H9 (cell line): ENCODE measurements at regions not wholly inside any gene's neighbourhood (a gene's known extent, or its start where the extent isn't known, plus 50 kb on each side); places are given as distances from the start of the nearest gene placed in this dataset.

ENCODE experiments used
- DNase-seq: peaks from one replicate; pipeline ENCODE4 v3.0.0-alpha.2; 2017
- H2AFZ ChIP-seq: one replicate; pipeline ENCODE4 v1.6.1; 2013; ENCODE audit warnings: mild to moderate bottlenecking, low read length, control low read depth, moderate library complexity
- H2AK5ac ChIP-seq: 2 replicates; pipeline ENCODE4 v1.6.1; 2013; ENCODE audit warnings: low read length, control low read depth, mixed read lengths; ENCODE audit not compliant: insufficient read length
- H2BK120ac ChIP-seq: one replicate; pipeline ENCODE4 v1.6.1; 2013; ENCODE audit warnings: low read depth, mild to moderate bottlenecking, low read length, control low read depth, inconsistent platforms; ENCODE audit not compliant: poor library complexity, severe bottlenecking
- H2BK12ac ChIP-seq: 2 replicates; pipeline ENCODE4 v1.6.1; 2013; ENCODE audit warnings: low read length, control low read depth, mixed read lengths, low read depth; ENCODE audit not compliant: insufficient read length
- H2BK15ac ChIP-seq: 2 replicates; pipeline ENCODE4 v1.6.1; 2013; ENCODE audit warnings: low read depth, low read length, control low read depth
- H2BK20ac ChIP-seq: one replicate; pipeline ENCODE4 v1.6.1; 2013; ENCODE audit warnings: low read depth, mild to moderate bottlenecking, low read length, control low read depth, inconsistent platforms; ENCODE audit not compliant: poor library complexity, severe bottlenecking
- H2BK5ac ChIP-seq: 2 replicates; pipeline ENCODE4 v1.6.1; 2013; ENCODE audit warnings: low read length, control low read depth, mixed read lengths; ENCODE audit not compliant: insufficient read length
- H3K14ac ChIP-seq: 2 replicates; pipeline ENCODE4 v1.6.1; 2013; ENCODE audit warnings: low read length, control low read depth; ENCODE audit not compliant: insufficient read depth
- H3K18ac ChIP-seq: 2 replicates; pipeline ENCODE4 v1.6.1; 2013; ENCODE audit warnings: low read depth, mild to moderate bottlenecking, mixed read lengths, low read length, control low read depth; ENCODE audit not compliant: insufficient read length
- H3K23ac ChIP-seq: 2 replicates; pipeline ENCODE4 v1.6.1; 2013; ENCODE audit warnings: low read length, control low read depth, mixed read lengths, low read depth; ENCODE audit not compliant: insufficient read length
- H3K23me2 ChIP-seq: 2 replicates; pipeline ENCODE4 v1.6.1; 2013; ENCODE audit warnings: low read depth, mild to moderate bottlenecking, mixed read lengths, low read length, control low read depth; ENCODE audit not compliant: insufficient read length, poor library complexity, severe bottlenecking
- H3K27ac ChIP-seq: 2 replicates; pipeline ENCODE4 v1.5.1; 2013; ENCODE audit warnings: low read length, control low read depth, mixed read lengths, low read depth; ENCODE audit not compliant: insufficient read length
- H3K27me3 ChIP-seq: 2 replicates; pipeline ENCODE4 v1.6.1; 2013; ENCODE audit warnings: low read length, control low read depth, inconsistent platforms; ENCODE audit not compliant: insufficient read depth
- H3K4ac ChIP-seq: 2 replicates; pipeline ENCODE4 v1.6.1; 2013; ENCODE audit warnings: low read depth, mild to moderate bottlenecking, control low read depth, inconsistent platforms, low read length, moderate library complexity
- H3K4me1 ChIP-seq: 2 replicates; pipeline ENCODE4 v1.6.1; 2013; ENCODE audit warnings: low read length, control low read depth, inconsistent platforms; ENCODE audit not compliant: insufficient read depth
- H3K4me2 ChIP-seq: 2 replicates; pipeline ENCODE4 v1.6.1; 2013; ENCODE audit warnings: low read length, control low read depth, mixed read lengths; ENCODE audit not compliant: insufficient read length, insufficient read depth
- H3K56ac ChIP-seq: 2 replicates; pipeline ENCODE4 v1.6.1; 2013; ENCODE audit warnings: low read depth, mild to moderate bottlenecking, mixed read lengths, low read length, control low read depth; ENCODE audit not compliant: insufficient read length
- H3K79me1 ChIP-seq: 2 replicates; pipeline ENCODE4 v1.6.1; 2013; ENCODE audit warnings: low read depth, mild to moderate bottlenecking, moderate library complexity, low read length, control low read depth, inconsistent platforms; ENCODE audit not compliant: insufficient read depth, poor library complexity, severe bottlenecking
- H3K79me2 ChIP-seq: 2 replicates; pipeline ENCODE4 v1.6.1; 2013; ENCODE audit warnings: low read length, control low read depth, inconsistent platforms; ENCODE audit not compliant: insufficient read depth
- H3K9ac ChIP-seq: 2 replicates; pipeline ENCODE4 v1.6.1; 2013; ENCODE audit warnings: low read length, control low read depth, mixed read lengths; ENCODE audit not compliant: insufficient read length; ENCODE audit errors: extremely low read depth
- H3K9me3 ChIP-seq: one replicate; pipeline ENCODE4 v1.6.1; 2013; ENCODE audit warnings: low read depth, low read length, inconsistent platforms; ENCODE audit not compliant: control insufficient read depth
- H3T11ph ChIP-seq: one replicate; pipeline ENCODE4 v1.6.1; 2013; ENCODE audit warnings: mild to moderate bottlenecking, low read length, control low read depth, inconsistent platforms
- H4K20me1 ChIP-seq: one replicate; pipeline ENCODE4 v1.6.1; 2013; ENCODE audit not compliant: control insufficient read depth, insufficient read length, insufficient read depth
- H4K5ac ChIP-seq: 2 replicates; pipeline ENCODE4 v1.6.1; 2013; ENCODE audit warnings: low read depth, mild to moderate bottlenecking, mixed read lengths, low read length, control low read depth; ENCODE audit not compliant: insufficient read length
- H4K8ac ChIP-seq: replicated peaks from 2 replicates; pipeline ENCODE4 v1.6.1; 2013; ENCODE audit warnings: low read length, control low read depth, mixed read lengths, low read depth; ENCODE audit not compliant: insufficient read length
- H4K91ac ChIP-seq: 2 replicates; pipeline ENCODE4 v1.6.1; 2013; ENCODE audit warnings: low read depth, mild to moderate bottlenecking, moderate library complexity, mixed read lengths, low read length, control low read depth; ENCODE audit not compliant: insufficient read length
- H3K27ac Mint-ChIP-seq, 3 experiments: 2 replicates in 2 of 3; 3 replicates in 1 of 3; pipeline ENCODE4 v1.8.0; 2020 to 2021; ENCODE audit warnings: mixed read lengths in 3 of 3, mild to moderate bottlenecking in 1 of 3, moderate library complexity in 1 of 3
- H3K27me3 Mint-ChIP-seq: 2 replicates; pipeline ENCODE4 v1.8.0; 2021; ENCODE audit warnings: low read depth, mild to moderate bottlenecking, moderate library complexity, mixed read lengths
- H3K36me3 Mint-ChIP-seq, 3 experiments: 2 replicates in 2 of 3; 3 replicates in 1 of 3; pipeline ENCODE4 v1.8.0; 2020 to 2021; ENCODE audit warnings: low read depth in 3 of 3, mixed read lengths in 3 of 3; ENCODE audit not compliant: insufficient read depth in 1 of 3
- H3K4me1 Mint-ChIP-seq, 2 experiments: 2 replicates each; pipeline ENCODE4 v1.8.0; 2020; ENCODE audit warnings: mixed read lengths in 2 of 2
- H3K4me3 Mint-ChIP-seq, 2 experiments: 2 replicates in 1 of 2; 3 replicates in 1 of 2; pipeline ENCODE4 v1.8.0; 2020 to 2021; ENCODE audit warnings: mild to moderate bottlenecking in 2 of 2, mixed read lengths in 2 of 2, moderate library complexity in 1 of 2
- H3K9me3 Mint-ChIP-seq, 2 experiments: 2 replicates in 1 of 2; 3 replicates in 1 of 2; pipeline ENCODE4 v1.8.0; 2020; ENCODE audit warnings: mild to moderate bottlenecking in 2 of 2, mixed read lengths in 2 of 2, moderate library complexity in 1 of 2
- WGBS: extraction: QIAGEN DNeasy Blood & Tissue Kit; methylation state at CpG from one replicate; pipeline ENCODE4 v1.1.7; 2013; ENCODE audit warnings: missing lambda C conversion rate, low lambda C conversion rate, mixed read lengths; ENCODE audit not compliant: insufficient read length; ENCODE audit errors: extremely low coverage; 5-methylcytosine and 5-hydroxymethylcytosine counted together
- TF ChIP-seq, protein P1 (sequence below): fragments of 200-600 bp; sonication (generic); conservative IDR thresholded peaks from 3 replicates; pipeline ENCODE4 v1.8.0; 2021; ENCODE audit warnings: antibody characterized with exemption, mild to moderate bottlenecking

DNA sequence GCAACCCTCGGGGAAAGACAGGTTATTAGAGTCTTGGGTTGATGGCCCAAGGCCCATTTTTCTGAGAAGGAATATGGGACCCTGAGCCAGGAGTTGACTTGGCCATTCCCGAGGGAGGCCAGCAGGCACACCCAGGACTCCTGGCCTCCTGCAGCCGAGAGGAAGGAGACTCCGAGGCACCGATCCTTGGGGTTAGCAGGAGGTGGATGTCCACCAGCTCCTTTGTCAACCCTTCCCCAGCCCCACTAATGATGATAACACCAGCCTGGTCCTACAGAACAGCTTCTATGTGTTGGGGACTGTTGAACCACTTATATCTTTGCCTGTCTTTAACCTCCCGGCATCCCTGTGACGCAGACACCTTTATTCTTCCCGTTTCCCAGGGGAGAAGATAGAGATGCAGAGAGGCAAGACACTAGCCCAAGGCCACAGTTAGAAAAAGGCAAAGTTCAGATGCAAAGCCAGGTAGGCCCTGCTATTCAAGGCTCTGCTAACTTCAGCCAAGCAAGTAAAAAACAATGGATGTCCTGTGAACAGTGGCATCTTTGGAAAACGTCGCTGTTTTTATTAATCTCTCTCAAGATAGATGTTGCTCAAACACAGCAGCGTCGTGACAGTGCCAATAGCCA is 767.3 kb upstream of the TBX3 start:
- Mint-ChIP-seq H3K4me1 (peaks cover 43 to 44% of the 10 kb centered on the region in 2 experiments), H3K36me3 (no peaks in the 10 kb centered on the region), H3K27me3 (peaks cover 55% of the 10 kb centered on the region), H3K27ac (peak overlapping the region in 1 of 3 experiments; percentile 26; a peak in 2 of 7 replicates), H3K4me3 (peak overlapping the region; percentile 70 to 84), H3K9me3 (peaks cover 0 to 1% of the 10 kb centered on the region in 2 experiments; a peak in 2 of 5 replicates)
- Histone ChIP-seq H2BK12ac (no peak overlapping the region), H4K5ac (no peak overlapping the region), H3K4ac (no peak overlapping the region), H3K79me2 (no peaks in the 10 kb centered on the region), H4K20me1 (no peaks in the 10 kb centered on the region), H2BK20ac (no peak overlapping the region), H3K23me2 (peaks cover 12% of the 10 kb centered on the region), H3K18ac (no peak overlapping the region), H2AK5ac (no peak overlapping the region), H4K8ac (no peak overlapping the region), H3K9ac (no peak overlapping the region), H3K27ac (no peak overlapping the region), H3K9me3 (no peaks in the 10 kb centered on the region), H2BK15ac (no peak overlapping the region), H2AFZ (no peak overlapping the region), H3K79me1 (no peaks in the 10 kb centered on the region), H2BK5ac (no peak overlapping the region), H3K27me3 (no peaks in the 10 kb centered on the region; the same call in 1 of the 2 replicates), H3K23ac (no peak overlapping the region), H4K91ac (no peak overlapping the region), H3K4me2 (peak overlapping the region; percentile 55), H3K56ac (no peak overlapping the region), H3T11ph (no peak overlapping the region), H3K4me1 (peaks cover 10% of the 10 kb centered on the region), H3K14ac (no peak overlapping the region), H2BK120ac (no peak overlapping the region)
- TF ChIP-seq, protein P1, sequence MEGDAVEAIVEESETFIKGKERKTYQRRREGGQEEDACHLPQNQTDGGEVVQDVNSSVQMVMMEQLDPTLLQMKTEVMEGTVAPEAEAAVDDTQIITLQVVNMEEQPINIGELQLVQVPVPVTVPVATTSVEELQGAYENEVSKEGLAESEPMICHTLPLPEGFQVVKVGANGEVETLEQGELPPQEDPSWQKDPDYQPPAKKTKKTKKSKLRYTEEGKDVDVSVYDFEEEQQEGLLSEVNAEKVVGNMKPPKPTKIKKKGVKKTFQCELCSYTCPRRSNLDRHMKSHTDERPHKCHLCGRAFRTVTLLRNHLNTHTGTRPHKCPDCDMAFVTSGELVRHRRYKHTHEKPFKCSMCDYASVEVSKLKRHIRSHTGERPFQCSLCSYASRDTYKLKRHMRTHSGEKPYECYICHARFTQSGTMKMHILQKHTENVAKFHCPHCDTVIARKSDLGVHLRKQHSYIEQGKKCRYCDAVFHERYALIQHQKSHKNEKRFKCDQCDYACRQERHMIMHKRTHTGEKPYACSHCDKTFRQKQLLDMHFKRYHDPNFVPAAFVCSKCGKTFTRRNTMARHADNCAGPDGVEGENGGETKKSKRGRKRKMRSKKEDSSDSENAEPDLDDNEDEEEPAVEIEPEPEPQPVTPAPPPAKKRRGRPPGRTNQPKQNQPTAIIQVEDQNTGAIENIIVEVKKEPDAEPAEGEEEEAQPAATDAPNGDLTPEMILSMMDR, result no peak
- no CpG with 5 or more reads among the region's 12 CpGs for WGBS
- DNase-seq, result no peak
